IMR-90 (cell line): ENCODE measurements at regions not wholly inside any gene's neighbourhood (a gene's known extent, or its start where the extent isn't known, plus 50 kb on each side); places are given as distances from the start of the nearest gene placed in this dataset.

Experiments used
- ATAC-seq: fragments of 200-7000 bp; cut with Tn5 transposase; 2 replicates; pipeline ENCODE4 v1.9.1; 2020; ENCODE audit warnings: low read depth, mild to moderate bottlenecking, moderate library complexity
- BruUV-seq: library from RNA; stranded (reverse); fragments of 400-500 nt; replicated peaks from 2 replicates; lab custom pipeline; 2021; lab: Mats Ljungman, UMichigan
- CTCF ChIA-PET: fragments of 300-600 bp; formaldehyde crosslinking; extraction: SDS; loops from one replicate; lab custom pipeline; 2021; ENCODE audit warnings: antibody characterized with exemption; lab: Yijun Ruan, JAX
- POLR2A ChIA-PET: fragments of 300-600 bp; sonication (Branson Sonifier 250); formaldehyde crosslinking; loops from one replicate; lab custom pipeline; 2022; ENCODE audit warnings: antibody characterized with exemption; ENCODE audit not compliant: unreplicated experiment; lab: Charles Lee
- DNase-seq: peaks from one replicate; pipeline ENCODE4 v3.0.0; 2013
- H2AFZ ChIP-seq: replicated peaks from 2 replicates; pipeline ENCODE3; 2013; ENCODE audit warnings: low read length, mild to moderate bottlenecking; ENCODE audit not compliant: poor library complexity
- H2AK5ac ChIP-seq: 2 replicates; pipeline ENCODE4 v1.6.1; 2013; ENCODE audit warnings: low read depth, low read length, inconsistent platforms
- H2AK9ac ChIP-seq: replicated peaks from 2 replicates; pipeline ENCODE3; 2013; ENCODE audit warnings: mild to moderate bottlenecking, low read depth, low read length, moderate library complexity; ENCODE audit not compliant: poor library complexity
- H2BK120ac ChIP-seq: 2 replicates; pipeline ENCODE4 v1.6.1; 2013; ENCODE audit warnings: low read depth, low read length, inconsistent platforms
- H2BK15ac ChIP-seq: 3 replicates; pipeline ENCODE4 v1.6.1; 2013; ENCODE audit warnings: low read depth, low read length, inconsistent platforms
- H2BK20ac ChIP-seq: 2 replicates; pipeline ENCODE4 v1.6.1; 2013; ENCODE audit warnings: low read depth, mild to moderate bottlenecking, inconsistent platforms, low read length, moderate library complexity
- H2BK5ac ChIP-seq: 2 replicates; pipeline ENCODE4 v1.6.1; 2013; ENCODE audit warnings: mild to moderate bottlenecking, low read depth, low read length, inconsistent platforms; ENCODE audit not compliant: poor library complexity, severe bottlenecking
- H3K14ac ChIP-seq: replicated peaks from 2 replicates; pipeline ENCODE4 v1.6.1; 2013; ENCODE audit warnings: low read depth, low read length, inconsistent platforms
- H3K18ac ChIP-seq: 2 replicates; pipeline ENCODE4 v1.6.1; 2013; ENCODE audit warnings: low read depth, low read length, control low read depth
- H3K23ac ChIP-seq: 2 replicates; pipeline ENCODE4 v1.6.1; 2013; ENCODE audit warnings: low read depth, low read length, inconsistent platforms
- H3K27ac ChIP-seq: 2 replicates; pipeline ENCODE4 v1.5.1; 2013; ENCODE audit warnings: mild to moderate bottlenecking, control low read depth, low read length; ENCODE audit not compliant: insufficient read depth
- H3K27me3 ChIP-seq: 2 replicates; pipeline ENCODE4 v1.6.1; 2013; ENCODE audit warnings: low read length; ENCODE audit not compliant: control insufficient read depth, insufficient read depth
- H3K36me3 ChIP-seq: 2 replicates; pipeline ENCODE4 v1.6.1; 2013; ENCODE audit warnings: low read length, mixed read lengths; ENCODE audit not compliant: control insufficient read depth, insufficient read depth
- H3K4ac ChIP-seq: 2 replicates; pipeline ENCODE4 v1.6.1; 2013; ENCODE audit warnings: low read depth, low read length, inconsistent platforms
- H3K4me1 ChIP-seq: 2 replicates; pipeline ENCODE4 v1.6.1; 2013; ENCODE audit warnings: low read length, mixed read lengths; ENCODE audit not compliant: control insufficient read depth, insufficient read depth
- H3K4me2 ChIP-seq: 2 replicates; pipeline ENCODE4 v1.6.1; 2013; ENCODE audit warnings: low read depth, mild to moderate bottlenecking, control low read depth, low read length, moderate library complexity
- H3K4me3 ChIP-seq: 2 replicates; pipeline ENCODE4 v1.5.1; 2013; ENCODE audit warnings: low read depth, mild to moderate bottlenecking, control low read depth, low read length, moderate library complexity; ENCODE audit not compliant: insufficient read depth
- H3K56ac ChIP-seq: 2 replicates; pipeline ENCODE4 v1.6.1; 2013; ENCODE audit warnings: low read length, inconsistent platforms; ENCODE audit not compliant: insufficient read depth; ENCODE audit errors: extremely low read depth
- H3K79me1 ChIP-seq, 2 experiments: 2 replicates each; pipeline ENCODE4 v1.6.1; 2013; ENCODE audit warnings: low read length in 2 of 2, inconsistent platforms in 1 of 2, low read depth in 1 of 2
- H3K9ac ChIP-seq: 2 replicates; pipeline ENCODE4 v1.6.1; 2013; ENCODE audit warnings: low read depth, low read length, control low read depth
- H3K9me1 ChIP-seq: 2 replicates; pipeline ENCODE4 v1.6.1; 2013; ENCODE audit warnings: low read length, inconsistent platforms; ENCODE audit not compliant: insufficient read depth
- H3K9me3 ChIP-seq: 2 replicates; pipeline ENCODE4 v1.6.1; 2013; ENCODE audit warnings: low read length; ENCODE audit not compliant: control insufficient read depth, insufficient read depth
- H4K20me1 ChIP-seq: 2 replicates; pipeline ENCODE4 v1.6.1; 2013; ENCODE audit warnings: low read length, inconsistent platforms; ENCODE audit not compliant: insufficient read depth
- H4K5ac ChIP-seq: 2 replicates; pipeline ENCODE4 v1.6.1; 2013; ENCODE audit warnings: mild to moderate bottlenecking, low read depth, low read length, control low read depth
- H4K8ac ChIP-seq, 2 experiments: 2 replicates each; pipeline ENCODE4 v1.6.1; 2013; ENCODE audit warnings: low read depth in 2 of 2, low read length in 2 of 2, control low read depth in 1 of 2, inconsistent platforms in 1 of 2
- H4K91ac ChIP-seq: 2 replicates; pipeline ENCODE4 v1.6.1; 2013; ENCODE audit warnings: low read depth, low read length, inconsistent platforms; ENCODE audit not compliant: insufficient read depth
- CEBPB ChIP-seq: IDR thresholded peaks from 2 replicates; pipeline ENCODE4 v1.6.1; 2012; ENCODE audit warnings: low read depth, low read length, improper control_type of control experiment
- CHD1 ChIP-seq: IDR thresholded peaks from 2 replicates; pipeline ENCODE4 v1.6.1; 2012; ENCODE audit warnings: low read depth, low read length, improper control_type of control experiment
- FOS ChIP-seq: fragments of 150-350 bp; IDR thresholded peaks from 2 replicates; pipeline ENCODE4 v1.6.1; 2016; ENCODE audit warnings: low read depth, low read length
- MAFK ChIP-seq: IDR thresholded peaks from 2 replicates; pipeline ENCODE4 v1.6.1; 2012; ENCODE audit warnings: low read depth, low read length, improper control_type of control experiment
- MAZ ChIP-seq: IDR thresholded peaks from 2 replicates; pipeline ENCODE4 v1.6.1; 2012; ENCODE audit warnings: low read depth, mild to moderate bottlenecking, low read length, improper control_type of control experiment, moderate library complexity, borderline replicate concordance
- MXI1 ChIP-seq: IDR thresholded peaks from 2 replicates; pipeline ENCODE4 v1.6.1; 2012; ENCODE audit warnings: low read depth, mild to moderate bottlenecking, low read length, moderate library complexity, borderline replicate concordance
- NFE2L2 ChIP-seq: fragments of 150-350 bp; IDR thresholded peaks from 2 replicates; pipeline ENCODE4 v1.6.1; 2016; ENCODE audit warnings: low read depth, mild to moderate bottlenecking, low read length
- POLR2A ChIP-seq: IDR thresholded peaks from 2 replicates; pipeline ENCODE4 v1.6.1; 2012; ENCODE audit warnings: mild to moderate bottlenecking, low read depth, low read length
- RAD21 ChIP-seq: IDR thresholded peaks from 2 replicates; pipeline ENCODE4 v1.6.1; 2012; ENCODE audit warnings: low read length, improper control_type of control experiment
- RFX5 ChIP-seq: IDR thresholded peaks from 2 replicates; pipeline ENCODE4 v1.8.0; 2012; ENCODE audit warnings: low read depth, mild to moderate bottlenecking, low read length, moderate library complexity
- SMC3 ChIP-seq: fragments of 150-350 bp; IDR thresholded peaks from 2 replicates; pipeline ENCODE4 v1.6.1; 2016; ENCODE audit warnings: low read depth, mild to moderate bottlenecking, antibody characterized with exemption, low read length, moderate library complexity
- WGBS, 2 experiments: methylation state at CpG; one replicate each; pipeline versions ENCODE4 v1.1.5 to v1.1.7; 2013; ENCODE audit warnings: missing lambda C conversion rate in 2 of 2; ENCODE audit not compliant: insufficient read length in 1 of 2; ENCODE audit errors: extremely low coverage in 2 of 2; 5-methylcytosine and 5-hydroxymethylcytosine counted together
- dilution Hi-C: fragments of 300-500 bp; cut with HindIII; formaldehyde crosslinking; loops from one replicate; pipeline ENCODE4 v1.14.3; 2018; ENCODE audit warnings: low sequenced_read_pairs; ENCODE audit not compliant: unreplicated experiment
- in situ Hi-C: fragments of 300-500 bp; cut with MboI; formaldehyde crosslinking; loops from 3 replicates; pipeline ENCODE4 v1.14.3; 2019; ENCODE audit warnings: low sequenced_read_pairs, inconsistent platforms, mixed read lengths
- intact Hi-C: fragments of 100-400 bp; cut with micrococcal nuclease; formaldehyde crosslinking; loops from 2 replicates; pipeline ENCODE4 v1.10.0; 2022
- TF ChIP-seq, protein P1 (sequence below): fragments of 150-350 bp; IDR thresholded peaks from 2 replicates; pipeline ENCODE4 v1.6.1; 2016; ENCODE audit warnings: low read depth, mild to moderate bottlenecking, low read length, moderate library complexity, borderline replicate concordance
- TF ChIP-seq, protein P2 (sequence below): conservative IDR thresholded peaks from 2 replicates; pipeline ENCODE4 v1.5.1; 2012; ENCODE audit warnings: mild to moderate bottlenecking, low read depth, low read length, improper control_type of control experiment
- TF ChIP-seq, protein P3 (sequence below): fragments of 150-350 bp; IDR thresholded peaks from 2 replicates; pipeline ENCODE4 v1.6.1; 2017; ENCODE audit warnings: mild to moderate bottlenecking, antibody characterized with exemption, low read length, low read depth

DNA sequence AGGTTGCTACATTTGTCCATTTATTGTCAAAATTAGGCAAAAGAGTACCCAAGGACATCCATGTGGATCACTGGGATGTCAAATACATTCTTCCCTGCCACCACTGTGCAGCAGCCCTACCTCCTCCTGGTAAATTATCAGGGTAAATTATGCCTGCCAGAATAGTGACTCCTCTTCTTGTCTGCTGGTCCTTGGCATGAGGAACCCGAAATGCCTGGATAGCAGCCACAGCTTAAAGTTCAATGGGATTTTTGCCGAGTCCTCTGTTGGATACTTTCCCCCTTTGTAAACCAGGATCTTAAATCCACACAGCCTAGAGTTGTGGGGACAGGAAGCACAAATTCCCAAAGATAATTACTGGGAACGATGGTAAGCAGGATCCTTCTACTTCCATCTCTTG is 173.3 kb downstream of the RFX6 start:
- H4K5ac ChIP-seq: no peak overlapping the region
- ATAC-seq (no peak), DNase-seq (no peak)
- no peaks in the 10 kb centered on the region for H3K4me1 ChIP-seq
- H3K27ac ChIP-seq: no peak overlapping the region
- no peak overlapping the region for H3K4ac ChIP-seq
- no peak overlapping the region for H3K4me2 ChIP-seq
- no peaks in the 10 kb centered on the region for H3K9me1 ChIP-seq
- no peaks in the 10 kb centered on the region for H3K27me3 ChIP-seq
- H2BK120ac ChIP-seq: no peak overlapping the region
- H2AFZ ChIP-seq: no peak overlapping the region
- no peaks in the 10 kb centered on the region for H3K79me1 ChIP-seq
- H4K91ac ChIP-seq: no peak overlapping the region
- BruUV-seq: no TSS peak
- TF ChIP-seq RFX5 (no peak), MXI1 (no peak), MAFK (no peak), CEBPB (no peak), NFE2L2 (no peak), SMC3 (no peak), CHD1 (no peak), MAZ (no peak), FOS (no peak), RAD21 (no peak), POLR2A (no peak)
- TF ChIP-seq, protein P1, sequence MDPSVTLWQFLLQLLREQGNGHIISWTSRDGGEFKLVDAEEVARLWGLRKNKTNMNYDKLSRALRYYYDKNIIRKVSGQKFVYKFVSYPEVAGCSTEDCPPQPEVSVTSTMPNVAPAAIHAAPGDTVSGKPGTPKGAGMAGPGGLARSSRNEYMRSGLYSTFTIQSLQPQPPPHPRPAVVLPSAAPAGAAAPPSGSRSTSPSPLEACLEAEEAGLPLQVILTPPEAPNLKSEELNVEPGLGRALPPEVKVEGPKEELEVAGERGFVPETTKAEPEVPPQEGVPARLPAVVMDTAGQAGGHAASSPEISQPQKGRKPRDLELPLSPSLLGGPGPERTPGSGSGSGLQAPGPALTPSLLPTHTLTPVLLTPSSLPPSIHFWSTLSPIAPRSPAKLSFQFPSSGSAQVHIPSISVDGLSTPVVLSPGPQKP: no peak
- TF ChIP-seq, protein P2, sequence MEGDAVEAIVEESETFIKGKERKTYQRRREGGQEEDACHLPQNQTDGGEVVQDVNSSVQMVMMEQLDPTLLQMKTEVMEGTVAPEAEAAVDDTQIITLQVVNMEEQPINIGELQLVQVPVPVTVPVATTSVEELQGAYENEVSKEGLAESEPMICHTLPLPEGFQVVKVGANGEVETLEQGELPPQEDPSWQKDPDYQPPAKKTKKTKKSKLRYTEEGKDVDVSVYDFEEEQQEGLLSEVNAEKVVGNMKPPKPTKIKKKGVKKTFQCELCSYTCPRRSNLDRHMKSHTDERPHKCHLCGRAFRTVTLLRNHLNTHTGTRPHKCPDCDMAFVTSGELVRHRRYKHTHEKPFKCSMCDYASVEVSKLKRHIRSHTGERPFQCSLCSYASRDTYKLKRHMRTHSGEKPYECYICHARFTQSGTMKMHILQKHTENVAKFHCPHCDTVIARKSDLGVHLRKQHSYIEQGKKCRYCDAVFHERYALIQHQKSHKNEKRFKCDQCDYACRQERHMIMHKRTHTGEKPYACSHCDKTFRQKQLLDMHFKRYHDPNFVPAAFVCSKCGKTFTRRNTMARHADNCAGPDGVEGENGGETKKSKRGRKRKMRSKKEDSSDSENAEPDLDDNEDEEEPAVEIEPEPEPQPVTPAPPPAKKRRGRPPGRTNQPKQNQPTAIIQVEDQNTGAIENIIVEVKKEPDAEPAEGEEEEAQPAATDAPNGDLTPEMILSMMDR: no peak
- TF ChIP-seq, protein P3, sequence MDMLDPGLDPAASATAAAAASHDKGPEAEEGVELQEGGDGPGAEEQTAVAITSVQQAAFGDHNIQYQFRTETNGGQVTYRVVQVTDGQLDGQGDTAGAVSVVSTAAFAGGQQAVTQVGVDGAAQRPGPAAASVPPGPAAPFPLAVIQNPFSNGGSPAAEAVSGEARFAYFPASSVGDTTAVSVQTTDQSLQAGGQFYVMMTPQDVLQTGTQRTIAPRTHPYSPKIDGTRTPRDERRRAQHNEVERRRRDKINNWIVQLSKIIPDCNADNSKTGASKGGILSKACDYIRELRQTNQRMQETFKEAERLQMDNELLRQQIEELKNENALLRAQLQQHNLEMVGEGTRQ: no peak
- no peak overlapping the region for H3K23ac ChIP-seq
- H3K9me3 ChIP-seq: 0 out of 2 replicates have a peak, but pooled peaks cover 2% of the 10 kb centered on the region
- no peak overlapping the region for H3K4me3 ChIP-seq
- no peaks in the 10 kb centered on the region for H4K20me1 ChIP-seq
- H2AK5ac ChIP-seq: no peak overlapping the region
- H2BK5ac ChIP-seq: no peak overlapping the region
- WGBS, 2 experiments: no CpG with 5 or more reads among the region's 3 CpGs
- no peak overlapping the region for H2BK20ac ChIP-seq
- no peak overlapping the region for H3K56ac ChIP-seq
- intact Hi-C loops (no loop called here), in situ Hi-C loops (no loop called here), dilution Hi-C loops (no loop called here)
- ChIA-PET CTCF (no interaction called here), POLR2A (no interaction called here)
- no peak overlapping the region for H3K18ac ChIP-seq
- H4K8ac ChIP-seq: no peak overlapping the region
- H2AK9ac ChIP-seq: no peak overlapping the region
- no peak overlapping the region for H3K14ac ChIP-seq
- no peaks in the 10 kb centered on the region for H3K36me3 ChIP-seq
- no peak overlapping the region for H2BK15ac ChIP-seq
- H3K9ac ChIP-seq: no peak overlapping the region
